ENCODE measurements at regions not wholly inside any gene's neighbourhood (a gene's known extent, or its start where the extent isn't known, plus 50 kb on each side); places are given as distances from the start of the nearest gene placed in this dataset.
A peak's percentile ranks its signal among the peaks of the same experiment; 100 is the strongest.
"Not testable (repeated sequence)": the region's sequence is repeated elsewhere in the genome, so short reads cannot be mapped to it uniquely, and the experiment has no call there.

- Histone ChIP-seq H3K9me3 (no peaks in the 10 kb centered on the region), H3K4me1 (no peaks in the 10 kb centered on the region), H3K27ac (replicated peaks in 1 of 4) (no peak overlapping the region), H3K27me3 (no peaks in the 10 kb centered on the region), H3K36me3 (no peaks in the 10 kb centered on the region), H3K4me3 (no peak overlapping the region)
- intact Hi-C loops (cut with DNase I): no loop called here
- DNase-seq (ENCODE audit: extremely low spot score): no peak
- 100% methylated on average over 2 of the region's 2 CpGs for WGBS
- TF ChIP-seq, protein P1, sequence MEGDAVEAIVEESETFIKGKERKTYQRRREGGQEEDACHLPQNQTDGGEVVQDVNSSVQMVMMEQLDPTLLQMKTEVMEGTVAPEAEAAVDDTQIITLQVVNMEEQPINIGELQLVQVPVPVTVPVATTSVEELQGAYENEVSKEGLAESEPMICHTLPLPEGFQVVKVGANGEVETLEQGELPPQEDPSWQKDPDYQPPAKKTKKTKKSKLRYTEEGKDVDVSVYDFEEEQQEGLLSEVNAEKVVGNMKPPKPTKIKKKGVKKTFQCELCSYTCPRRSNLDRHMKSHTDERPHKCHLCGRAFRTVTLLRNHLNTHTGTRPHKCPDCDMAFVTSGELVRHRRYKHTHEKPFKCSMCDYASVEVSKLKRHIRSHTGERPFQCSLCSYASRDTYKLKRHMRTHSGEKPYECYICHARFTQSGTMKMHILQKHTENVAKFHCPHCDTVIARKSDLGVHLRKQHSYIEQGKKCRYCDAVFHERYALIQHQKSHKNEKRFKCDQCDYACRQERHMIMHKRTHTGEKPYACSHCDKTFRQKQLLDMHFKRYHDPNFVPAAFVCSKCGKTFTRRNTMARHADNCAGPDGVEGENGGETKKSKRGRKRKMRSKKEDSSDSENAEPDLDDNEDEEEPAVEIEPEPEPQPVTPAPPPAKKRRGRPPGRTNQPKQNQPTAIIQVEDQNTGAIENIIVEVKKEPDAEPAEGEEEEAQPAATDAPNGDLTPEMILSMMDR (IDR thresholded peaks at IDR 0.05): no peak
- TF ChIP-seq EP300 (IDR thresholded peaks at IDR 0.05): no peak
- no peak for TF ChIP-seq POLR2AphosphoS5 (IDR thresholded peaks at IDR 0.05)
- no peak for TF ChIP-seq POLR2A (IDR thresholded peaks at IDR 0.05; ENCODE audit: low read depth)
Observed at GRCh38 chr5:69013481-69013880, 80.3 kb upstream of the SLC30A5 start.

- 82% methylated on average over 2 of the region's 2 CpGs for WGBS
- H3K4me3 ChIP-seq; intact Hi-C loops (cut with DNase I); H3K4me1 ChIP-seq; H3K36me3 ChIP-seq; H3K27ac ChIP-seq (replicated peaks in 1 of 4); H3K9me3 ChIP-seq; H3K27me3 ChIP-seq; DNase-seq (ENCODE audit: extremely low spot score): not testable (repeated sequence)
Observed at GRCh38 chr5:69014007-69014406, 79.8 kb upstream of the SLC30A5 start.

DNA sequence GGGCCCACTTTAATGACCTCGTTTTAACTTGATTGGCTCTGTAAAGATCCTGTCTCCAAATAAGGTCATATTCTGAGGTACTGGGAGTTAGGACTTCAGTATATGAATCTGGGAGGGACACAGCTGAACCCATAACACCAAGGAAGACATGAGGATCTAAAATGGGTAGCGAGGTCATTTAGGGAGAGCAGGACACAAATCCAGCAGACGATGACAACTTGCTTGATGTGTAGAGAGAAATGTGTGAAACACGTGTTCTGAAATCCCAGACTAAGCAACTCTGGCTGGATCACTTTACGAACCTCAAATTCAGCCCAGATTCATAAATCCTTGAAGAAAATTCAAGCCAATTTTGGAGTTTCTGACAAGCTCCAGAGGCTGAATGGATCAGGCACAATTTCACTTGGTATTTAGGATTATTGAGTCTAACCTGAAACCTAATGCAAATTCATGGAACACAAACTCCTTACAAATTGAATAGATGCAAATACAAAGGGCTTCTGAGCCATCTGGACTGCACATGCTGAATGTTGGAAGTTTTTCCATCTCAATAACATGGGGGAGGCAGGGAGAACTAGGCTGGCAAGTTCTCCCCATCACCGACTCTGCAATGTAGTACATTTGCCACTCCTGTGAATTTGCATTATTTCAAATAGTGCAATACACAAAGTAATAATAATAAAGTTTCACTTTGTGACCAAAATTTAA, 74.0 kb upstream of the SLC30A5 start:
- intact Hi-C loops (cut with DNase I): no loop called here
- H3K9me3 ChIP-seq: no peaks in the 10 kb centered on the region
- no peaks in the 10 kb centered on the region for H3K4me1 ChIP-seq
- peaks cover 0 to 8% (median 0%) of the 10 kb centered on the region in 4 donors for H3K27me3 ChIP-seq
- TF ChIP-seq, protein P1 (IDR thresholded peaks at IDR 0.05): no peak
- TF ChIP-seq POLR2AphosphoS5 (IDR thresholded peaks at IDR 0.05): no peak
- TF ChIP-seq POLR2A (IDR thresholded peaks at IDR 0.05; ENCODE audit: low read depth): no peak
- no peak for TF ChIP-seq EP300 (IDR thresholded peaks at IDR 0.05)
- H3K27ac ChIP-seq (replicated peaks in 1 of 4): no peak overlapping the region
- WGBS: 75% methylated on average over 6 of the region's 6 CpGs
- H3K36me3 ChIP-seq: no peaks in the 10 kb centered on the region
- no peak overlapping the region for H3K4me3 ChIP-seq
- no peak for DNase-seq (ENCODE audit: extremely low spot score)

DNA sequence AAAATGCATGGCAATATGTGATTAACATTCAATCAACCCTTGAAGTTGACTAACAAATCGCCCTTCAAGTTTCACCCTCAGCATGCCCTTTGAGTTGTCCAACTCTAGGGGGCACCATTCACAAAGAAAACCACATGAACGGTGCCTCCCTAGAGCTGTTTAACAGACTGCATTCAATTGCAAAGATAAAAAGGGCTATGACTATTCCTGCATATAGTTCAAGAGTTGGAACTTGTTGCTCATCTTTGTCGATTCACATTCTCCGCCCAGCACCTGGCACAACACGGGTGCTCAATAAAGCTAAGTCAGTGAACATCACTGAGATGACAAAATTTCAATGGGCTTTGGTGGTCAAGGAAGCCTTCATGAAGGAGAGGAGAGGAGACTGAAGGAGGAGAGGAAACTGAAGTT, 69.6 kb upstream of the SLC30A5 start:
- Histone ChIP-seq H3K4me3 (no peak overlapping the region), H3K27me3 (peaks cover 0 to 8% (median 0%) of the 10 kb centered on the region in 4 donors), H3K27ac (replicated peaks in 1 of 4) (no peak overlapping the region), H3K9me3 (no peaks in the 10 kb centered on the region), H3K4me1 (no peaks in the 10 kb centered on the region), H3K36me3 (no peaks in the 10 kb centered on the region)
- DNase-seq (ENCODE audit: extremely low spot score): no peak
- intact Hi-C loops (cut with DNase I): no loop called here
- TF ChIP-seq, protein P1 (IDR thresholded peaks at IDR 0.05): peak in 2 of 3 experiments; percentile 11 to 28
- TF ChIP-seq EP300 (IDR thresholded peaks at IDR 0.05): no peak
- 58% methylated on average over 5 of the region's 5 CpGs for WGBS

- no peaks in the 10 kb centered on the region for H3K36me3 ChIP-seq
- WGBS: 85% methylated on average over 1 of the region's 1 CpG
- H3K4me3 ChIP-seq: no peak overlapping the region
- peaks cover 0 to 4% (median 0%) of the 10 kb centered on the region in 4 donors for H3K27me3 ChIP-seq
- intact Hi-C loops (cut with DNase I): no loop called here
- no peaks in the 10 kb centered on the region for H3K9me3 ChIP-seq
- DNase-seq (ENCODE audit: extremely low spot score): no peak
- no peak overlapping the region for H3K27ac ChIP-seq (replicated peaks in 1 of 4)
- no peaks in the 10 kb centered on the region for H3K4me1 ChIP-seq
- TF ChIP-seq POLR2AphosphoS5 (IDR thresholded peaks at IDR 0.05) (no peak), EP300 (IDR thresholded peaks at IDR 0.05) (no peak), POLR2A (IDR thresholded peaks at IDR 0.05; ENCODE audit: low read depth) (no peak)
- TF ChIP-seq, protein P1 (IDR thresholded peaks at IDR 0.05): no peak
Observed at GRCh38 chr5:69029292-69029691, 64.5 kb upstream of the SLC30A5 start.
